HG02763 (cell line): ENCODE measurements at regions not wholly inside any gene's neighbourhood (a gene's known extent, or its start where the extent isn't known, plus 50 kb on each side); places are given as distances from the start of the nearest gene placed in this dataset.

Experiments
- ATAC-seq: cut with Tn5 transposase; IDR thresholded peaks from one replicate; pipeline ENCODE4 v1.9.1; 2021; ENCODE audit warnings: mild to moderate bottlenecking, moderate library complexity; ENCODE audit not compliant: unreplicated experiment

- no peak for ATAC-seq
Measured at GRCh38 chr17:77746393-77746792, 212.1 kb upstream of the TNRC6C start.

- ATAC-seq = no peak
Measured at GRCh38 chr17:77746896-77747554, 211.5 kb upstream of the TNRC6C start.

GRCh38 chr17:77748436-77748835 is 210.1 kb upstream of the TNRC6C start:
- ATAC-seq = no peak

GRCh38 chr17:77749321-77749751 is 209.2 kb upstream of the TNRC6C start:
- ATAC-seq = no peak

- no peak for ATAC-seq
Measured at GRCh38 chr17:77749989-77750388, 208.5 kb upstream of the TNRC6C start.

- ATAC-seq = no peak
Measured at GRCh38 chr17:77750427-77751043, 208.0 kb upstream of the TNRC6C start.

GRCh38 chr17:77753246-77753645 is 205.3 kb upstream of the TNRC6C start:
- no peak for ATAC-seq

GRCh38 chr17:77753691-77754245 is 204.7 kb upstream of the TNRC6C start:
- ATAC-seq = no peak

GRCh38 chr17:77754956-77755355 is 203.5 kb upstream of the TNRC6C start:
- ATAC-seq = no peak

- no peak for ATAC-seq
Measured at GRCh38 chr17:77755410-77755963, 203.0 kb upstream of the TNRC6C start.

- no peak for ATAC-seq
Measured at GRCh38 chr17:77756028-77756427, 202.5 kb upstream of the TNRC6C start.

- ATAC-seq = no peak
Measured at GRCh38 chr17:77756846-77757560, 201.5 kb upstream of the TNRC6C start.

- no peak for ATAC-seq
Measured at GRCh38 chr17:77757561-77757898, 201.0 kb upstream of the TNRC6C start.

GRCh38 chr17:77763023-77763422 is 195.5 kb upstream of the TNRC6C start:
- ATAC-seq = no peak

GRCh38 chr17:77763575-77763974 is 194.9 kb upstream of the TNRC6C start:
- no peak for ATAC-seq

- ATAC-seq = no peak
Measured at GRCh38 chr17:77765292-77765691, 193.2 kb upstream of the TNRC6C start.

- ATAC-seq = no peak
Measured at GRCh38 chr17:77767148-77767547, 191.4 kb upstream of the TNRC6C start.

- ATAC-seq = no peak
Measured at GRCh38 chr17:77768248-77768852, 190.2 kb upstream of the TNRC6C start.

- ATAC-seq = no peak
Measured at GRCh38 chr17:77769215-77769614, 189.3 kb upstream of the TNRC6C start.

- ATAC-seq = no peak
Measured at GRCh38 chr17:77769762-77770161, 188.7 kb upstream of the TNRC6C start.
